ENCODE measurements at regions not wholly inside any gene's neighbourhood (a gene's known extent, or its start where the extent isn't known, plus 50 kb on each side); places are given as distances from the start of the nearest gene placed in this dataset.

GRCh38 chr2:84088656-84089055, 370.4 kb downstream of the SUCLG1 start:
- TF ChIP-seq CTCF (IDR thresholded peaks at IDR 0.05; ENCODE audit: low read length) = no peak
- TF ChIP-seq EZH2 (IDR thresholded peaks at IDR 0.05; ENCODE audit: borderline replicate concordance, low read length) = no peak
